ENCODE measurements at regions not wholly inside any gene's neighbourhood (a gene's known extent, or its start where the extent isn't known, plus 50 kb on each side); places are given as distances from the start of the nearest gene placed in this dataset.
A peak's percentile ranks its signal among the peaks of the same experiment; 100 is the strongest.

- ATAC-seq (ENCODE audit: insufficient read depth, low FRiP score) (no peak), DNase-seq (peak in 1 of 3 donors; percentile 9)
- Histone ChIP-seq H3K27me3 (ENCODE audit: control insufficient read depth in 3 of 3, insufficient read depth in 3 of 3, low read length in 2 of 3) (peaks cover 0 to 5% (median 4%) of the 10 kb centered on the region in 3 donors), H3K36me3 (ENCODE audit: control insufficient read depth in 4 of 4, insufficient read depth in 4 of 4, low read length in 4 of 4) (no peaks in the 10 kb centered on the region), H3K4me1 (ENCODE audit: control insufficient read depth in 5 of 5, insufficient read depth in 5 of 5, low read length in 5 of 5) (peaks cover 0 to 2% (median 0%) of the 10 kb centered on the region in 5 donors), H3K9ac (ENCODE audit: insufficient read depth in 1 of 2, low read length in 2 of 2) (no peak overlapping the region), H3K4me3 (no peak overlapping the region), H3K27ac (ENCODE audit: low read depth in 1 of 2, low read length in 1 of 2) (no peak overlapping the region), H3K9me3 (ENCODE audit: control insufficient read depth in 4 of 4, insufficient read depth in 3 of 4, low read length in 3 of 4) (peaks cover 0 to 4% (median 0%) of the 10 kb centered on the region in 4 donors)
- TF ChIP-seq CTCF (IDR thresholded peaks at IDR 0.05; ENCODE audit: control extremely low read depth, extremely low read depth): no peak
- WGBS, 2 donors: 76 to 93% methylated on average over 3 of the region's 3 CpGs
Measured at GRCh38 chr10:130492266-130492934, 356.2 kb downstream of the GLRX3 start.

DNA sequence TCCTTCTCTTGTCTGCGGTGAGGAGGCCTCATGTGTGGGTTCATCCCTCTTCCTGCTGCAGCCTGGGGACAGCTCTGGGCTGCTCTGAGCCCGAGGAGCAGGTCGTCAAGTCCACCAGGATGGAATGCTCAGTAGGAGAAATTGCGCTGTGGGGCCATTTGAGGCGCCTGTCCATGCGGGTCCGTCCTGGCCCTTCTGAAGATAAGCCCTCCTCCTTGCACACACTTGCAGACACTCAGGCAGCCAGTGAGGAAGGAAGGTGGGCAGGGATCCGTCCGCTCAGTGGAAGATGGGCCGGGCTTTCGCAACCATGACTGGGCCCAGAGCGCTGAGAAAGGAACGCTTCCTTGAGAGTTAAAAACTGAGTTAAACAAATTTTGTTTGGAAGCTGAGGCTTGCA lies 356.8 kb downstream of the GLRX3 start:
- no peak for TF ChIP-seq CTCF (IDR thresholded peaks at IDR 0.05; ENCODE audit: control extremely low read depth, extremely low read depth)
- Histone ChIP-seq H3K27me3 (ENCODE audit: control insufficient read depth in 3 of 3, insufficient read depth in 3 of 3, low read length in 2 of 3) (peaks cover 0 to 5% (median 4%) of the 10 kb centered on the region in 3 donors), H3K9ac (ENCODE audit: insufficient read depth in 1 of 2, low read length in 2 of 2) (no peak overlapping the region), H3K4me3 (no peak overlapping the region), H3K27ac (ENCODE audit: low read depth in 1 of 2, low read length in 1 of 2) (no peak overlapping the region), H3K9me3 (ENCODE audit: control insufficient read depth in 4 of 4, insufficient read depth in 3 of 4, low read length in 3 of 4) (peaks cover 0 to 4% (median 0%) of the 10 kb centered on the region in 4 donors), H3K36me3 (ENCODE audit: control insufficient read depth in 4 of 4, insufficient read depth in 4 of 4, low read length in 4 of 4) (no peaks in the 10 kb centered on the region), H3K4me1 (ENCODE audit: control insufficient read depth in 5 of 5, insufficient read depth in 5 of 5, low read length in 5 of 5) (no peaks in the 10 kb centered on the region)
- DNase-seq (no peak), ATAC-seq (ENCODE audit: insufficient read depth, low FRiP score) (no peak)
- 82 to 87% methylated on average over 13 of the region's 13 CpGs for WGBS, 2 donors

DNA sequence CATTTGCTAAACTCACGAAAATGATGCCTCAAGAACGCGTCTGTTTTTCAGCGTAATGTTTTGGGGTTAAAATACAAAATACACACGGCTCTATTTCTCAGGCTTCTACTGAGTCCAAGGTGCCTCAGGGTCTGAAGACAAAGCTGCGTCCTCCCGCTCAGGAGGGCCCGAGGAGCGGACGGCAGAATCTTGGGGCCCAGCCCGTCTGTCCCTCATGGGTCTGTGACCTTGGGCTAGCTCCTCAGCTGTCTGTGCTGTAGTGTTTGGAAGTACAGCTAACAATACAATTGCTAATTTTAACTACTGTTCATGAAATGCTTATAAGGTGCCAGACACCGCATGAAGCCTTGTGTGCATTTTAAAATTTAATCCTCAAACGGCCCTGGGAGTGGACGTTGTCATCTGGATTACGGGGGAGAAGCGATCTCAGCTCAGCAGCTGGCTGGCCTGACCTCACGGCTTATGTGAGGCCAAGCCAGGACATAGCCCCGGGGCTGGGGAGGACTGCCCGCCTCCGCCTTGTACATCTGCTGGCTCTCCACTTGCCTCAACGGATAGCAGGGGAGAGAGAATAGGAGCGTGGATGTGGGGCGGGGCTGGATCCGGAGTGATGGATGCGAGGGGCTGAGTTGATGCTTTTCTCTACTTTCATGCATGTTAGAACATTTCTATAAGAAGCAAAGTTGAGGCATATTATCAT lies 357.4 kb downstream of the GLRX3 start:
- H3K4me3 ChIP-seq: no peak overlapping the region
- H3K27ac ChIP-seq (ENCODE audit: low read depth in 1 of 2, low read length in 1 of 2): no peak overlapping the region
- no peak overlapping the region for H3K9ac ChIP-seq (ENCODE audit: insufficient read depth in 1 of 2, low read length in 2 of 2)
- H3K27me3 ChIP-seq (ENCODE audit: control insufficient read depth in 3 of 3, insufficient read depth in 3 of 3, low read length in 2 of 3): peaks cover 0 to 5% (median 4%) of the 10 kb centered on the region in 3 donors
- TF ChIP-seq CTCF (IDR thresholded peaks at IDR 0.05; ENCODE audit: control extremely low read depth, extremely low read depth): no peak
- 79 to 81% methylated on average over 25 of the region's 25 CpGs for WGBS, 2 donors
- H3K36me3 ChIP-seq (ENCODE audit: control insufficient read depth in 4 of 4, insufficient read depth in 4 of 4, low read length in 4 of 4): no peaks in the 10 kb centered on the region
- no peaks in the 10 kb centered on the region for H3K4me1 ChIP-seq (ENCODE audit: control insufficient read depth in 5 of 5, insufficient read depth in 5 of 5, low read length in 5 of 5)
- H3K9me3 ChIP-seq (ENCODE audit: control insufficient read depth in 4 of 4, insufficient read depth in 3 of 4, low read length in 3 of 4): peaks cover 0 to 4% (median 0%) of the 10 kb centered on the region in 4 donors
- DNase-seq (no peak), ATAC-seq (ENCODE audit: insufficient read depth, low FRiP score) (no peak)
